ENCODE measurements at regions not wholly inside any gene's neighbourhood (a gene's known extent, or its start where the extent isn't known, plus 50 kb on each side); places are given as distances from the start of the nearest gene placed in this dataset.

- Histone ChIP-seq H3K36me3 (no peaks in the 10 kb centered on the region), H3K27ac (no peak overlapping the region), H3K4me3 (no peak overlapping the region), H3K9me3 (peaks cover 0 to 4% (median 0%) of the 10 kb centered on the region in 12 donors), H3K4me1 (no peaks in the 10 kb centered on the region), H3K27me3 (peaks cover 0 to 9% (median 0%) of the 10 kb centered on the region in 9 donors)
- no peak for DNase-seq
- intact Hi-C loops (cut with DNase I) = no loop called here
- 51 to 71% (median 59%) methylated on average over 2 of the region's 2 CpGs for WGBS, 4 donors
- no peak for ATAC-seq
- TF ChIP-seq CTCF (IDR thresholded peaks at IDR 0.05) = no peak
- no peak for TF ChIP-seq POLR2A (IDR thresholded peaks at IDR 0.05)
These were observed 115.1 kb downstream of the CYLD start for GRCh38 chr16:50856991-50857390.

DNA sequence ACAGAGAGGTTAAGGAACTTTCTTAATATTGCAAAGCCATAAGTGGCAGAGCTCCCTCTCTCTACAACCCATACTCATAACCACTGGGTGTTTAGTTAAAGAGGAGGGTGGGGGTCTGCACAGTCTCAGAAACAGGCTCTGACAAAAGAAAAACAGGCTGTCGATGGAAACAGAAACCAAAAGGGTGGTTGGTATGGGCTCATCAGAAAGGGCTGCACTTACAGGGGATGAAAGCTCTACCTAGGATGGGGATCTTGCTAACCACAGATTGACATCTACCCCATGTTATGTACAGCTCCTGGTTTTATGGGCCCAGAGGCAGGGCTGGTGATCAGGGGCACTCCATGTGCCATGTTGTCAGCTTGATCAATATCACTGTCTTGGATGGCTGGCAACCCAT, 111.4 kb downstream of the CYLD start:
- H3K27ac ChIP-seq = no peak overlapping the region
- H3K4me1 ChIP-seq = no peaks in the 10 kb centered on the region
- no peak overlapping the region for H3K4me3 ChIP-seq
- TF ChIP-seq POLR2A (IDR thresholded peaks at IDR 0.05) (no peak), CTCF (IDR thresholded peaks at IDR 0.05) (no peak)
- intact Hi-C loops (cut with DNase I) = no loop called here
- ATAC-seq = no peak
- WGBS, 4 donors = 71 to 91% (median 75%) methylated on average over 1 of the region's 1 CpG
- H3K36me3 ChIP-seq = no peaks in the 10 kb centered on the region
- peaks cover 0 to 12% (median 0%) of the 10 kb centered on the region in 9 donors for H3K27me3 ChIP-seq
- no peak for DNase-seq
- H3K9me3 ChIP-seq = peaks cover 0 to 4% (median 0%) of the 10 kb centered on the region in 12 donors

Measured in heart left ventricle (tissue), 16 donors.